Endothelial cell of umbilical vein (primary cell): ENCODE measurements at regions not wholly inside any gene's neighbourhood (a gene's known extent, or its start where the extent isn't known, plus 50 kb on each side); places are given as distances from the start of the nearest gene placed in this dataset.

ENCODE experiments used
- BruUV-seq: library from RNA; stranded (reverse); fragments of 400-500 nt; replicated peaks from 2 replicates; lab custom pipeline; 2021; lab: Mats Ljungman, UMichigan
- CTCF ChIA-PET: fragments of 300-600, 350-600 bp; sonication (Branson Sonifier 250); formaldehyde crosslinking; loops from one replicate; lab custom pipeline; 2021; ENCODE audit warnings: antibody characterized with exemption, inconsistent platforms; lab: Charles Lee
- POLR2A ChIA-PET: fragments of 300-600, 350-600 bp; sonication (Branson Sonifier 250); formaldehyde crosslinking; loops from one replicate; lab custom pipeline; 2021; ENCODE audit warnings: antibody characterized with exemption, inconsistent platforms; lab: Charles Lee
- DNase-seq: peaks from one replicate; pipeline ENCODE4 v3.0.0-alpha.2; 2011; ENCODE audit warnings: low read depth, low spot score
- FAIRE-seq: peaks from 2 replicates; lab custom pipeline; 2011; peaks lifted over from hg19 to GRCh38; lab: Jason Lieb, UNC
- H2AFZ ChIP-seq: 2 replicates; pipeline ENCODE4 v1.6.0; 2012; ENCODE audit warnings: low read depth, low read length, control low read depth, inconsistent platforms
- H3K27ac ChIP-seq: 2 replicates; pipeline ENCODE4 v1.5.1; 2011; ENCODE audit warnings: low read depth, mild to moderate bottlenecking, control low read depth, low read length, moderate library complexity; ENCODE audit not compliant: insufficient read depth
- H3K27me3 ChIP-seq, 2 experiments: 2 replicates each; pipeline versions ENCODE4 v1.6.0 to v1.6.1; 2011; ENCODE audit warnings: low read length in 2 of 2, mixed read lengths in 1 of 2; ENCODE audit not compliant: control insufficient read depth in 2 of 2, insufficient read depth in 2 of 2
- H3K36me3 ChIP-seq, 2 experiments: 2 replicates in 1 of 2; 3 replicates in 1 of 2; pipeline ENCODE4 v1.5.1; 2011; ENCODE audit warnings: low read length in 2 of 2, mild to moderate bottlenecking in 1 of 2, moderate library complexity in 1 of 2; ENCODE audit not compliant: control insufficient read depth in 2 of 2, insufficient read depth in 2 of 2; ENCODE audit errors: extremely low read depth in 1 of 2
- H3K4me1 ChIP-seq: 3 replicates; pipeline ENCODE4 v1.5.1; 2011; ENCODE audit warnings: mild to moderate bottlenecking, low read length; ENCODE audit not compliant: control insufficient read depth, insufficient read depth; ENCODE audit errors: extremely low read depth
- H3K4me2 ChIP-seq: 2 replicates; pipeline ENCODE4 v1.6.1; 2011; ENCODE audit warnings: low read length, control low read depth, mixed read lengths; ENCODE audit not compliant: insufficient read depth
- H3K4me3 ChIP-seq, 3 experiments: fragments of 200-600 bp in 1 of 3; sonication (generic), shearing (Covaris generic) in 1 of 3; replicated peaks in 1 of 3; 2 replicates each; pipeline ENCODE4 v1.5.1; 2011 to 2016; ENCODE audit warnings: control low read depth in 3 of 3, low read length in 3 of 3, mild to moderate bottlenecking in 2 of 3, inconsistent platforms in 1 of 3, low read depth in 1 of 3, moderate library complexity in 1 of 3; ENCODE audit not compliant: insufficient read depth in 1 of 3
- H3K79me2 ChIP-seq: 2 replicates; pipeline ENCODE4 v1.6.0; 2012; ENCODE audit warnings: low read length, inconsistent platforms; ENCODE audit not compliant: control insufficient read depth, insufficient read depth
- H3K9ac ChIP-seq: replicated peaks from 2 replicates; pipeline ENCODE3; 2011; ENCODE audit warnings: low read length, control low read depth; ENCODE audit not compliant: insufficient read depth; ENCODE audit errors: extremely low read depth
- H3K9me1 ChIP-seq: replicated peaks from 3 replicates; pipeline ENCODE4 v1.6.0; 2011; ENCODE audit warnings: mild to moderate bottlenecking, low read length; ENCODE audit not compliant: control insufficient read depth, insufficient read depth; ENCODE audit errors: extremely low read depth
- H3K9me3 ChIP-seq: replicated peaks from 2 replicates; pipeline ENCODE4 v1.5.1; 2012; ENCODE audit warnings: low read length, inconsistent platforms; ENCODE audit not compliant: control insufficient read depth, insufficient read depth
- H4K20me1 ChIP-seq: replicated peaks from 2 replicates; pipeline ENCODE3; 2011; ENCODE audit warnings: mild to moderate bottlenecking, low read length; ENCODE audit not compliant: control insufficient read depth, insufficient read depth; ENCODE audit errors: extremely low read depth
- EZH2 ChIP-seq: IDR thresholded peaks from 2 replicates; pipeline ENCODE4 v1.6.1; 2012; ENCODE audit warnings: borderline replicate concordance, low read depth, mild to moderate bottlenecking, moderate library complexity, low read length, inconsistent platforms; ENCODE audit not compliant: severe bottlenecking
- FOS ChIP-seq: IDR thresholded peaks from 2 replicates; pipeline ENCODE4 v1.6.1; 2011; ENCODE audit warnings: mild to moderate bottlenecking, low read length, moderate library complexity, borderline replicate concordance; ENCODE audit not compliant: insufficient read depth
- JUN ChIP-seq: IDR thresholded peaks from 2 replicates; pipeline ENCODE4 v1.6.1; 2011; ENCODE audit warnings: borderline replicate concordance, low read depth; ENCODE audit not compliant: insufficient read length, insufficient read depth
- POLR2A ChIP-seq: IDR thresholded peaks from 2 replicates; pipeline ENCODE4 v1.6.1; 2012; ENCODE audit warnings: low read depth, mild to moderate bottlenecking, control low read depth, low read length
- POLR2AphosphoS5 ChIP-seq: IDR thresholded peaks from 2 replicates; pipeline ENCODE4 v1.6.1; 2012; ENCODE audit warnings: low read depth, mild to moderate bottlenecking, control low read depth, low read length, moderate library complexity; ENCODE audit not compliant: insufficient read depth
- dilution Hi-C: fragments of 300-500 bp; cut with MboI; formaldehyde crosslinking; loops from one replicate; pipeline ENCODE4 v1.15.0; 2019; ENCODE audit warnings: low sequenced_read_pairs; ENCODE audit not compliant: extremely low pct_ligation_motif_present
- intact Hi-C: fragments of 100-400 bp; cut with micrococcal nuclease; formaldehyde crosslinking; loops from one replicate; pipeline ENCODE4 v1.10.0; 2022
- TF ChIP-seq, protein P1 (sequence below), 2 donors: IDR thresholded peaks; 1 replicate in 1 of 2; 2 replicates in 1 of 2; pipeline ENCODE4 v1.5.1; 2011; ENCODE audit warnings: low read length in 2 of 2, mild to moderate bottlenecking in 2 of 2, moderate library complexity in 2 of 2, control low read depth in 1 of 2, inconsistent platforms in 1 of 2, low read depth in 1 of 2; ENCODE audit not compliant: insufficient read depth in 1 of 2; ENCODE audit errors: extremely low read depth in 1 of 2
- TF ChIP-seq, protein P2 (sequence below): IDR thresholded peaks from 2 replicates; pipeline ENCODE4 v1.6.1; 2011; ENCODE audit not compliant: insufficient read depth, insufficient read length

DNA sequence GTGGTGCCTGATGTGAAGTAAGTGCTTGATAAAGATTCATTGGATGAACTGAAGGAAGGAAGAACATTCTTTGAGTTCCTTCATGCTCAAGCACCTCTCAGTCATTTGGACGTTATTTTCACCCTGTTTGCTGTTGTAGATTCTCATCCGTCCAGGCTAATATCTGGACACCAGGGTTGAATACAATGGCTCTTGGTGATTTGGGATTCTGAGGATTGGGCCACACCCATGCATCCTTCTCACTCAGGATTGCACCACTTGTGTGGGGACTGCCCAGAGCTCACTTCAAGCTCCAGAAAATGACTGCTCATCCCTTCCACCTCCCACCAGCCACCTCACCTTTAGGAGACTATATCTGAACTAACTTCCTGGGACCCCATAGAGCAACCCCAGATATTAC is 117.1 kb upstream of the IPO9 start:
- no peak overlapping the region for H3K9ac ChIP-seq
- intact Hi-C loops, result no loop called here

More for the DNA sequence above, 117.1 kb upstream of the IPO9 start:
- H3K27ac ChIP-seq, result no peak overlapping the region
- ChIA-PET CTCF (interaction anchor here (2.1 to 20.5 kb wide), 4 partner anchors 32 to 169 kb away, joined by 5 to 970 read pairs (median 188); no protein-coding TSS in a partner anchor), POLR2A (interaction anchor here (1.2 kb wide), 1 partner anchor 34 kb away, joined by 3 read pairs; no protein-coding TSS in a partner anchor)
- H3K36me3 ChIP-seq, result peaks cover 0 to 2% of the 10 kb centered on the region in 2 experiments
- H2AFZ ChIP-seq, result no peak overlapping the region
- BruUV-seq, result no TSS peak
- H3K9me3 ChIP-seq, result no peaks in the 10 kb centered on the region
- H3K4me2 ChIP-seq, result no peak overlapping the region
- no peak overlapping the region for H3K4me3 ChIP-seq
- H4K20me1 ChIP-seq, result no peaks in the 10 kb centered on the region
- no peaks in the 10 kb centered on the region for H3K9me1 ChIP-seq
- FAIRE-seq (peak; percentile 50), DNase-seq (no peak)
- H3K27me3 ChIP-seq, result no peaks in the 10 kb centered on the region
- peaks cover 48% of the 10 kb centered on the region for H3K4me1 ChIP-seq
- H3K79me2 ChIP-seq, result peaks cover 22% of the 10 kb centered on the region
- TF ChIP-seq POLR2A (no peak), POLR2AphosphoS5 (no peak), FOS (no peak), EZH2 (no peak), JUN (no peak)
- TF ChIP-seq, protein P1, sequence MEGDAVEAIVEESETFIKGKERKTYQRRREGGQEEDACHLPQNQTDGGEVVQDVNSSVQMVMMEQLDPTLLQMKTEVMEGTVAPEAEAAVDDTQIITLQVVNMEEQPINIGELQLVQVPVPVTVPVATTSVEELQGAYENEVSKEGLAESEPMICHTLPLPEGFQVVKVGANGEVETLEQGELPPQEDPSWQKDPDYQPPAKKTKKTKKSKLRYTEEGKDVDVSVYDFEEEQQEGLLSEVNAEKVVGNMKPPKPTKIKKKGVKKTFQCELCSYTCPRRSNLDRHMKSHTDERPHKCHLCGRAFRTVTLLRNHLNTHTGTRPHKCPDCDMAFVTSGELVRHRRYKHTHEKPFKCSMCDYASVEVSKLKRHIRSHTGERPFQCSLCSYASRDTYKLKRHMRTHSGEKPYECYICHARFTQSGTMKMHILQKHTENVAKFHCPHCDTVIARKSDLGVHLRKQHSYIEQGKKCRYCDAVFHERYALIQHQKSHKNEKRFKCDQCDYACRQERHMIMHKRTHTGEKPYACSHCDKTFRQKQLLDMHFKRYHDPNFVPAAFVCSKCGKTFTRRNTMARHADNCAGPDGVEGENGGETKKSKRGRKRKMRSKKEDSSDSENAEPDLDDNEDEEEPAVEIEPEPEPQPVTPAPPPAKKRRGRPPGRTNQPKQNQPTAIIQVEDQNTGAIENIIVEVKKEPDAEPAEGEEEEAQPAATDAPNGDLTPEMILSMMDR (IDR thresholded peaks at IDR 0.05; ENCODE audit: extremely low read depth in 1 of 2, insufficient read depth in 1 of 2, low read depth in 1 of 2, low read length in 2 of 2), result no peak
- TF ChIP-seq, protein P2, sequence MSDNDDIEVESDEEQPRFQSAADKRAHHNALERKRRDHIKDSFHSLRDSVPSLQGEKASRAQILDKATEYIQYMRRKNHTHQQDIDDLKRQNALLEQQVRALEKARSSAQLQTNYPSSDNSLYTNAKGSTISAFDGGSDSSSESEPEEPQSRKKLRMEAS, result no peak
- dilution Hi-C loops, result loop anchor here (25.0 kb wide), 1 partner anchor 150 kb away; no protein-coding TSS in a partner anchor
